Lung (tissue), 11 donors: ENCODE measurements at regions not wholly inside any gene's neighbourhood (a gene's known extent, or its start where the extent isn't known, plus 50 kb on each side); places are given as distances from the start of the nearest gene placed in this dataset.

Source experiments
- ATAC-seq: fragments of 200-7000 bp; cut with Tn5 transposase; one replicate; pipeline ENCODE4 v1.9.1; 2020; ENCODE audit warnings: moderate number of reproducible peaks; ENCODE audit not compliant: insufficient read depth, low FRiP score
- DNase-seq, 3 donors: peaks; one replicate each; pipeline ENCODE4 v3.0.0-alpha.2; 2013 to 2017
- H3K27ac ChIP-seq, 2 donors: one replicate each; pipeline ENCODE4 v1.5.1; 2013; ENCODE audit warnings: mild to moderate bottlenecking in 2 of 2, moderate library complexity in 2 of 2, control low read depth in 1 of 2, inconsistent platforms in 1 of 2, low read depth in 1 of 2, low read length in 1 of 2
- H3K27me3 ChIP-seq, 3 donors: one replicate each; pipeline ENCODE4 v1.5.1; 2013; ENCODE audit warnings: low read length in 2 of 3; ENCODE audit not compliant: control insufficient read depth in 3 of 3, insufficient read depth in 3 of 3
- H3K36me3 ChIP-seq, 4 donors: one replicate each; pipeline ENCODE4 v1.5.1; 2013; ENCODE audit warnings: low read length in 4 of 4, mild to moderate bottlenecking in 1 of 4, moderate library complexity in 1 of 4; ENCODE audit not compliant: control insufficient read depth in 4 of 4, insufficient read depth in 4 of 4
- H3K4me1 ChIP-seq, 5 donors: one replicate each; pipeline ENCODE4 v1.5.1; 2013; ENCODE audit warnings: low read length in 5 of 5, mild to moderate bottlenecking in 2 of 5, moderate library complexity in 1 of 5; ENCODE audit not compliant: control insufficient read depth in 5 of 5, insufficient read depth in 5 of 5
- H3K4me3 ChIP-seq: one replicate; pipeline ENCODE4 v1.5.1; 2013; ENCODE audit warnings: mild to moderate bottlenecking, control low read depth, moderate library complexity
- H3K9ac ChIP-seq, 2 donors: one replicate each; pipeline ENCODE4 v1.5.1; 2013; ENCODE audit warnings: low read length in 2 of 2, control low read depth in 1 of 2; ENCODE audit not compliant: insufficient read depth in 1 of 2
- H3K9me3 ChIP-seq, 4 donors: one replicate each; pipeline ENCODE4 v1.5.1; 2013; ENCODE audit warnings: low read length in 3 of 4, mild to moderate bottlenecking in 1 of 4, moderate library complexity in 1 of 4; ENCODE audit not compliant: control insufficient read depth in 4 of 4, insufficient read depth in 3 of 4
- WGBS, 2 donors: extraction: QIAGEN DNeasy Blood & Tissue Kit; methylation state at CpG; one replicate each; pipeline ENCODE4 v1.1.7; 2013; 5-methylcytosine and 5-hydroxymethylcytosine counted together
- TF ChIP-seq, protein P1 (sequence below): IDR thresholded peaks from 2 replicates; pipeline ENCODE4 v1.5.1; 2012; ENCODE audit warnings: mild to moderate bottlenecking; ENCODE audit errors: control extremely low read depth, extremely low read depth
- donor health status: control.
- donor health status: control.
- donor health status: Bipolar disorder and iron deficiency.
- donor health status: healthy.
- donor health status: DM: yes; HTN: yes; CAD: no.

DNA sequence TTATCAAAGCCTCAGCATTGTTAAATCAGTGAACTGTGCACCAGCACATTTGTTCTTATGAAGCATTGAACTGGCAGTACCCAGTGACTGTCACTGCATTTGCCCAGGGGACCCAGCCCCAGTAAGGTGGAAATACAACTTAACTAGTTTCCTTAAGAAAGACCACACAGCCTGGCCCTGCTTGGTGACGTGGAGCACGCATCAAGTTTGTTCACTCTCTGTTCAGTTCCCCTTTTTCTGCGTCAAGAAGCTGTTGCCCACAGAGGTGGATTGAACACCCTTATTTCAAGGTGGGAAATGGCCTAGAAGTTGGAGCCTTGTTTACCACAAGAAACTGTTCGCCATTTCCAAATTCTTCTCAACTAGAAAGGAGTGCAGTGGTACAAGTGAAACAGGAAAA lies 69.9 kb upstream of the AGBL1 start:
- Histone ChIP-seq H3K4me3 (no peak overlapping the region), H3K27ac (no peak overlapping the region), H3K9me3 (peaks cover 0 to 2% (median 0%) of the 10 kb centered on the region in 4 donors), H3K27me3 (no peaks in the 10 kb centered on the region), H3K36me3 (no peaks in the 10 kb centered on the region), H3K4me1 (peaks cover 0 to 5% (median 0%) of the 10 kb centered on the region in 5 donors), H3K9ac (no peak overlapping the region)
- WGBS, 2 donors: 50 to 72% methylated on average over 4 of the region's 4 CpGs
- DNase-seq (no peak), ATAC-seq (no peak)
- TF ChIP-seq, protein P1, sequence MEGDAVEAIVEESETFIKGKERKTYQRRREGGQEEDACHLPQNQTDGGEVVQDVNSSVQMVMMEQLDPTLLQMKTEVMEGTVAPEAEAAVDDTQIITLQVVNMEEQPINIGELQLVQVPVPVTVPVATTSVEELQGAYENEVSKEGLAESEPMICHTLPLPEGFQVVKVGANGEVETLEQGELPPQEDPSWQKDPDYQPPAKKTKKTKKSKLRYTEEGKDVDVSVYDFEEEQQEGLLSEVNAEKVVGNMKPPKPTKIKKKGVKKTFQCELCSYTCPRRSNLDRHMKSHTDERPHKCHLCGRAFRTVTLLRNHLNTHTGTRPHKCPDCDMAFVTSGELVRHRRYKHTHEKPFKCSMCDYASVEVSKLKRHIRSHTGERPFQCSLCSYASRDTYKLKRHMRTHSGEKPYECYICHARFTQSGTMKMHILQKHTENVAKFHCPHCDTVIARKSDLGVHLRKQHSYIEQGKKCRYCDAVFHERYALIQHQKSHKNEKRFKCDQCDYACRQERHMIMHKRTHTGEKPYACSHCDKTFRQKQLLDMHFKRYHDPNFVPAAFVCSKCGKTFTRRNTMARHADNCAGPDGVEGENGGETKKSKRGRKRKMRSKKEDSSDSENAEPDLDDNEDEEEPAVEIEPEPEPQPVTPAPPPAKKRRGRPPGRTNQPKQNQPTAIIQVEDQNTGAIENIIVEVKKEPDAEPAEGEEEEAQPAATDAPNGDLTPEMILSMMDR: no peak

DNA sequence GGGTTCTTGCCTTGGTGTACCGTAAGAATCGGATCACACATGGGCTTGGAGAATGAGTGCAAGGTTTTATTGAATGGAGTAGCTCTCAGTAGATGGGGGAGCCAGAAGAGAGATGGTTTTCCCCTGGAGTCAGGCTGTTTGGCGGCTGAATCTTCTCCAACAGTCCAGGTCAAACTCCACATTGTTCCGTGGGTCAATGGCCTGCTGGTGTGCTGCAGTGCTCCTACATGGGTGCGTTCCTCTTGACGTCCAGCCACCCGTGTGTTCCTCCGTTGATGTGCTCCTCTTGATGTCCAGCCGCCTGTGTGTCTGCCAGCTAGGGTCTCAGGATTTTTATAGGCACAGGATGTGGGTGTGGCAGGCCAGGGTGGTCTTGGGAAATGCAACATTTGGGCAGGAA lies 69.3 kb upstream of the AGBL1 start:
- no peaks in the 10 kb centered on the region for H3K36me3 ChIP-seq
- no peaks in the 10 kb centered on the region for H3K27me3 ChIP-seq
- ATAC-seq (no peak), DNase-seq (no peak)
- H3K9me3 ChIP-seq: peaks cover 0 to 2% (median 0%) of the 10 kb centered on the region in 4 donors
- 86 to 89% methylated on average over 9 of the region's 9 CpGs for WGBS, 2 donors
- TF ChIP-seq, protein P1: no peak
- peaks cover 0 to 5% (median 0%) of the 10 kb centered on the region in 5 donors for H3K4me1 ChIP-seq
- H3K9ac ChIP-seq: no peak overlapping the region
- H3K4me3 ChIP-seq: no peak overlapping the region
- no peak overlapping the region for H3K27ac ChIP-seq

DNA sequence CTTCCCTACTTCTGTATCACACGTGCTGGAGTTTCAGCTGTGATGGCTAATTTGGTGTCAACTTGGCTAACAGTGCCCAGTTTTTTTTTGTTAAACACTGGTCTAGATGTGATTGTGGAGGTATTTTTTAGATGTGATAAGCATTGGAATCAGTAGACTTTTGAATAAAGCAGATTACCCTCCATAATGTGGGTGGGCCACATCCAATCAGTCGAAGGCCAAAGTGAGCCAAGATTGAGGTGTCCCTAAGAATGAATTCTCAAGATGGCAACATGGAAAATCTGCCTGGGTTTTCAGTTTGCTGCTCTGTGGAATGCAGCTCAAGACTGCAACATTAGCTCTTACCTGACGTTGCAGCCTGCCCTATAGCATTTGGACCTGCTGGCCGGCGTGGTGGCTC lies 68.8 kb upstream of the AGBL1 start:
- Histone ChIP-seq H3K4me1 (peaks cover 0 to 5% (median 0%) of the 10 kb centered on the region in 5 donors), H3K9ac (no peak overlapping the region), H3K36me3 (no peaks in the 10 kb centered on the region), H3K27me3 (no peaks in the 10 kb centered on the region), H3K27ac (no peak overlapping the region), H3K9me3 (peaks cover 0 to 2% (median 0%) of the 10 kb centered on the region in 4 donors), H3K4me3 (no peak overlapping the region)
- DNase-seq (no peak), ATAC-seq (no peak)
- WGBS, 2 donors: 71 to 82% methylated on average over 5 of the region's 5 CpGs
- TF ChIP-seq, protein P1: no peak

DNA sequence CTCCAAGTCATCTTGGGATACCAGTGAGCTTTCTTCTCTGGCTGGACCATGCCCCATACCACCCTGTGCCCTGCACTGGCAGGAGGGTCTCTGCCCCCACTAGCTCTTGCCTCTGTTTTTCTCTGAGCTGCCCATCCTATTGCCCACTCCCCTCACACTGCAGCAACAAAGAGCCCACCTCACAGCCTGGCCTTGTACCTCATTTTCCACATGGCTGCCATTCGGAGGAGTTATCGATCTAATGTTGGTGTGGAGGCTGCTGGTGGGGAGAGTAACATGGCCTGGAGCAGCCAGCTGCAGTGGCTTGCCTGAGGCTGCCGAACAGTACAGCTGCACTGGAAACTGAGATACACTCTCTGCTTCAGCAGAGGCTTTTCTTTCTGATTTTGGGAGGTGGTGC lies 65.7 kb upstream of the AGBL1 start:
- 31 to 34% methylated on average over 3 of the region's 3 CpGs for WGBS, 2 donors
- no peaks in the 10 kb centered on the region for H3K27me3 ChIP-seq

More for the DNA sequence above, 65.7 kb upstream of the AGBL1 start:
- ATAC-seq: no peak
- H3K9ac ChIP-seq: no peak overlapping the region
- DNase-seq: no peak
- H3K4me1 ChIP-seq: peaks cover 0 to 5% (median 0%) of the 10 kb centered on the region in 5 donors
- TF ChIP-seq, protein P1: no peak
- H3K36me3 ChIP-seq: no peaks in the 10 kb centered on the region
- H3K27ac ChIP-seq: no peak overlapping the region
- no peak overlapping the region for H3K4me3 ChIP-seq
- peaks cover 0 to 2% (median 0%) of the 10 kb centered on the region in 4 donors for H3K9me3 ChIP-seq
